ENCODE measurements at regions not wholly inside any gene's neighbourhood (a gene's known extent, or its start where the extent isn't known, plus 50 kb on each side); places are given as distances from the start of the nearest gene placed in this dataset.

DNA sequence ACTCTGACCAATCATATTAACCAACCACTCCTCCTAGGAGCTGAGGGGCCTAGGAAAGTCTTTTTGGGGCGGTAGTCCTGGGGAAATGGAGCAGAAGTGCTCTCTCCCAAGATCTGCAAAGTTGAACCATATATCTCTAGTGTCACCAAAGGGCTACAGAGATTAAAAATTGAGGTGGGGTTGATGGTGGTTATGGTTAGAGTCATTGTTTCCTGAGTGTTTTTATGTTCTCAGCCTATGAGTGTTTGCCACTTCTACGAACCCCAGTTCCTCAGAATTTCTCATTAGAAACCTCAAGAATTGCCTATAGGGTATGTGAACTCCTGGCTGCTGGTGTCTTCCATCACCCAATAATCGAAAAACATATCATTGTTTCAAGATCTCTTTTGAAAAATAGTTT is 217.8 kb downstream of the CDRT15L2 start:
- no peak overlapping the region for H3K4me3 Mint-ChIP-seq
- H3K9ac ChIP-seq (ENCODE audit: extremely low read depth, insufficient read length, low read length): no peak overlapping the region
- no peak overlapping the region for H3K56ac ChIP-seq (ENCODE audit: insufficient read length, low read depth, low read length)
- H2BK120ac ChIP-seq (ENCODE audit: low read depth, low read length, poor library complexity, severe bottlenecking): no peak overlapping the region
- H3K18ac ChIP-seq (ENCODE audit: insufficient read length, low read depth, low read length): no peak overlapping the region
- no peak for DNase-seq
- TF ChIP-seq, protein P1, sequence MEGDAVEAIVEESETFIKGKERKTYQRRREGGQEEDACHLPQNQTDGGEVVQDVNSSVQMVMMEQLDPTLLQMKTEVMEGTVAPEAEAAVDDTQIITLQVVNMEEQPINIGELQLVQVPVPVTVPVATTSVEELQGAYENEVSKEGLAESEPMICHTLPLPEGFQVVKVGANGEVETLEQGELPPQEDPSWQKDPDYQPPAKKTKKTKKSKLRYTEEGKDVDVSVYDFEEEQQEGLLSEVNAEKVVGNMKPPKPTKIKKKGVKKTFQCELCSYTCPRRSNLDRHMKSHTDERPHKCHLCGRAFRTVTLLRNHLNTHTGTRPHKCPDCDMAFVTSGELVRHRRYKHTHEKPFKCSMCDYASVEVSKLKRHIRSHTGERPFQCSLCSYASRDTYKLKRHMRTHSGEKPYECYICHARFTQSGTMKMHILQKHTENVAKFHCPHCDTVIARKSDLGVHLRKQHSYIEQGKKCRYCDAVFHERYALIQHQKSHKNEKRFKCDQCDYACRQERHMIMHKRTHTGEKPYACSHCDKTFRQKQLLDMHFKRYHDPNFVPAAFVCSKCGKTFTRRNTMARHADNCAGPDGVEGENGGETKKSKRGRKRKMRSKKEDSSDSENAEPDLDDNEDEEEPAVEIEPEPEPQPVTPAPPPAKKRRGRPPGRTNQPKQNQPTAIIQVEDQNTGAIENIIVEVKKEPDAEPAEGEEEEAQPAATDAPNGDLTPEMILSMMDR (conservative IDR thresholded peaks at IDR 0.05): no peak
- no peaks in the 10 kb centered on the region for H3K4me1 Mint-ChIP-seq
- H2AK5ac ChIP-seq (ENCODE audit: insufficient read length, low read length): no peak overlapping the region
- H3K14ac ChIP-seq (ENCODE audit: insufficient read depth, low read length): no peak overlapping the region
- no peaks in the 10 kb centered on the region for H3K79me2 ChIP-seq (ENCODE audit: insufficient read depth, low read length)
- H3K23ac ChIP-seq (ENCODE audit: insufficient read length, low read depth, low read length): no peak overlapping the region
- no CpG with 5 or more reads among the region's 3 CpGs for WGBS (ENCODE audit: extremely low coverage, insufficient read length, low lambda C conversion rate)
- no peak overlapping the region for H3K4ac ChIP-seq (ENCODE audit: low read depth, low read length)
- H3K27me3 ChIP-seq (ENCODE audit: insufficient read depth, low read length): no peaks in the 10 kb centered on the region
- H3K4me2 ChIP-seq (ENCODE audit: insufficient read depth, insufficient read length, low read length): no peak overlapping the region
- no peaks in the 10 kb centered on the region for H3K23me2 ChIP-seq (ENCODE audit: insufficient read length, low read depth, low read length, poor library complexity, severe bottlenecking)
- H2BK15ac ChIP-seq (ENCODE audit: low read depth, low read length): no peak overlapping the region
- no peak overlapping the region for H3T11ph ChIP-seq (ENCODE audit: low read length)
- H3K79me1 ChIP-seq (ENCODE audit: insufficient read depth, low read depth, low read length, poor library complexity, severe bottlenecking): no peaks in the 10 kb centered on the region
- no peak overlapping the region for H4K5ac ChIP-seq (ENCODE audit: insufficient read length, low read depth, low read length)
- no peak overlapping the region for H2AFZ ChIP-seq (ENCODE audit: low read length)
- H2BK5ac ChIP-seq (ENCODE audit: insufficient read length, low read length): no peak overlapping the region
- H3K27me3 Mint-ChIP-seq (ENCODE audit: low read depth): no peaks in the 10 kb centered on the region
- no peak overlapping the region for H3K27ac Mint-ChIP-seq
- no peak overlapping the region for H2BK20ac ChIP-seq (ENCODE audit: low read depth, low read length, poor library complexity, severe bottlenecking)
- H4K20me1 ChIP-seq (ENCODE audit: control insufficient read depth, insufficient read depth, insufficient read length): no peaks in the 10 kb centered on the region
- H3K9me3 Mint-ChIP-seq: no peaks in the 10 kb centered on the region
- no peak overlapping the region for H3K27ac ChIP-seq (ENCODE audit: insufficient read length, low read depth, low read length)
- no peak overlapping the region for H4K91ac ChIP-seq (ENCODE audit: insufficient read length, low read depth, low read length)
- no peaks in the 10 kb centered on the region for H3K9me3 ChIP-seq (ENCODE audit: control insufficient read depth, low read depth, low read length)
- no peaks in the 10 kb centered on the region for H3K4me1 ChIP-seq (ENCODE audit: insufficient read depth, low read length)
- H4K8ac ChIP-seq (replicated peaks; ENCODE audit: insufficient read length, low read depth, low read length): no peak overlapping the region
- H3K36me3 Mint-ChIP-seq (ENCODE audit: insufficient read depth in 1 of 3, low read depth in 3 of 3): no peaks in the 10 kb centered on the region
- H2BK12ac ChIP-seq (ENCODE audit: insufficient read length, low read depth, low read length): no peak overlapping the region

Data from H9 (cell line).